ENCODE measurements at regions not wholly inside any gene's neighbourhood (a gene's known extent, or its start where the extent isn't known, plus 50 kb on each side); places are given as distances from the start of the nearest gene placed in this dataset.

- no peak for DNase-seq (ENCODE audit: low spot score)
Observed at GRCh38 chr12:25005376-25005775, 56.5 kb upstream of the BCAT1 start.

DNA sequence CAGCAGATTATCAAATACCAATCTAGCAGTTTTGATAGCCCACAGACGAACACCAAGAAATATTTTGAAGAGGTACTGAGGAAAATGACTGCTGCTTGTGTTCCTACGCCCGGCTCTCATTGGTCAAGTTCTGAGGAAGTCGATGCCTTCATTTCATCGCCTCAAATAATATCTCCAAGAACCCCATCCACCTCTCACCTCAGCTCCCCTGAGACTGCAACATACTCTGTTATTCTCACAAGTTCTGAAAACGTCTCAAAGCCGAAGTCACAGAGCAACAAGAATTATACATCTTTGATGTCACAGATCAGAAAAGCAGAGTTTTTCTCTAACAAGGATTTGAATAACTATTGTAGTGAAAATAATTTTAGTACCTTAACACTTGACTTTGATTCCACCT is 55.5 kb upstream of the BCAT1 start:
- DNase-seq (ENCODE audit: low spot score) = no peak

DNA sequence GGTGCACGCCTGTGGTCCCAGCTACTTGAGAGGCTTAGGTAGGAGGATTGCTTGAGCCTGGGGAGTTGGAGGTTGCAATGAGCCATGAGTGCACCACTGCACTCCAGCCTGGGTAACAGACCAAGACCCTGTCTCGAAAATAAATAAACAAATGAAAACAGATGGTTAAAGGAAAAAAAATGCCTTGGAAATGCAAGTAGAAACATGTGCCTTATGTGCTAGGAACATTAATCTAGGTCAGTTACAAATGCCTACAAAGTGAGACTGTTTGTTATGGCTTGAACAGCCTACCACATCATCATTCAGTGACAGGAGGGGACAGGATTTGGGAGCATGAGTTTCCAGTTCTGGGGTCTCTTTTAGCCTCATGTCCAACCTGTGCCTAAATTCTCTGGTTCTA is 52.4 kb upstream of the BCAT1 start:
- DNase-seq (ENCODE audit: low spot score) = no peak
